Superior temporal gyrus (tissue), 1 donor: ENCODE measurements at regions not wholly inside any gene's neighbourhood (a gene's known extent, or its start where the extent isn't known, plus 50 kb on each side); places are given as distances from the start of the nearest gene placed in this dataset.

Experiments used
- DNase-seq: peaks from one replicate; pipeline ENCODE4 v3.0.0-alpha.2; 2016; ENCODE audit errors: extremely low spot score

DNA sequence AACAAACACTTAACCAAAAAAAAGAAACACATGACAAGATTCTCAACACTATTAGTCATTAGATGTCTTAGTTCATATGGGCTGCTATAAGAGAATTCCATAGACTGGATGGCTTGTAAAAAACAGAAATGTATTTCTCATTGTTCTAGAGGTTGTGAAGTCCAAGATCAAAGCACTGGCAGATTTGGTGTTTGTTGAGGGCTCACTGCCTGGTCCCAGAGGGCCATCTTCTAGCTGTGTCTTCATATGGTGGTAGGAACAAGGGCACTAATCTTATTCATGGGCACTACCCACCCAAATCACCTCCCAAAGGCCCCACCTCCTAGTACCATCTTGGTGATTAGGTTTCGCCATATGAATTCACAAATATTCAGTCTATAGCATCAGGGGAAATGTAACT lies 162.5 kb upstream of the SDK2 start:
- no peak for DNase-seq

DNA sequence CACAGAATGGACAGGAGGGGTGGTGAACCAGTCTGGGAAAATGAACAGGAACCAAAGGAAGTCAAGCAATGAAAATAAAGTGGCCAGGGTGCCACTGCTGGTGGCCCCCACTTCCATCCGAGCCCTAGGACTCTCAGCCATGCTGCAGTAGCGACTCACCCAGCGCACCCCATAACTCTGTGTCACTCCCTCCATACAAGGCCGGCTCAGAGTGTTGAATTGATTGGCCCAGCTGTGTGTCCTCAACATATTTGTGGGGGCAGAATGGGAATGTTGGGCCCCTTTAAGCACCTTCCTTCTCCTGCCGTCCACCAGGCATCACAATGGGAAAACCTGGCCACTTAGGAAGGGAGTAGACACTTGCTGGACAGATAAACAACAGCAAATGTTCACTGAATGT lies 169.0 kb upstream of the SDK2 start:
- DNase-seq = no peak

DNA sequence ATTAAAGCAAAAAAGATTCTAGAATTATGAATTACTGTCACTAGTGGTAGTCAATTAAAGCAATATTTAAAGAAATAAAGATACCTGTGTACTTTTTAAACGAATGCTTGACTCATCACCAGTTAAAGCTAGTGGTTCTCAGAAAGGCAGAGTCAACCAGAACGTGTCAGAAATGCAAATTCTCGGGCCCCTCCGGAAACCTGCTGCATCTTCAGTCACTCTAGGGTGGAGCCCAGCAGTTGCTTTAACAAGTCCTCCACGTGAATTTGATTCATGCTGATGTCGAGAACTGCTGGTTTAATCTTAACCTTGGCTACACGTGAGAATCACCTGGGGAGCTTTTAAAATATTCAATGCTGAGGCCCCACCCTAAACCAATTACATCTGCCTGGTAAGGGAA lies 169.8 kb upstream of the SDK2 start:
- DNase-seq = no peak

DNA sequence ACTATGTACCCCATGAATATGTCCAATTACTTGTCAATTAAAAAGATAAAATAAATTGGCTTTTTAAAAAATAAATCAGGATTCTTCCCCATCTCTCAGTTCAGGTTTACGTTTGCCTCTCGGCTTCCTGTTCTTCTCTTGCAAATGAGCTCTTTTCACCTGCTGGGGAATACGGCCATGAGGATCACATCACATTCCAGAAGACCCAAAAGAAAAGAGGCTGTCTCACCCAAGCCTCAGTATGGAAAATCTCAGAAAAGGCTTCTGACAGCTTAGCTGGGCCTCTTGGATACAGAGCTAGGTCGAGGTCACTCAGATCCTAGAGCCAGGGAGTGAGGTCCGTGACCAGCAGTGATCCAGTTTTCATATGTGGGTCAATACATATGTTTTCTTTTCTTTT lies 171.2 kb upstream of the SDK2 start:
- DNase-seq = no peak

DNA sequence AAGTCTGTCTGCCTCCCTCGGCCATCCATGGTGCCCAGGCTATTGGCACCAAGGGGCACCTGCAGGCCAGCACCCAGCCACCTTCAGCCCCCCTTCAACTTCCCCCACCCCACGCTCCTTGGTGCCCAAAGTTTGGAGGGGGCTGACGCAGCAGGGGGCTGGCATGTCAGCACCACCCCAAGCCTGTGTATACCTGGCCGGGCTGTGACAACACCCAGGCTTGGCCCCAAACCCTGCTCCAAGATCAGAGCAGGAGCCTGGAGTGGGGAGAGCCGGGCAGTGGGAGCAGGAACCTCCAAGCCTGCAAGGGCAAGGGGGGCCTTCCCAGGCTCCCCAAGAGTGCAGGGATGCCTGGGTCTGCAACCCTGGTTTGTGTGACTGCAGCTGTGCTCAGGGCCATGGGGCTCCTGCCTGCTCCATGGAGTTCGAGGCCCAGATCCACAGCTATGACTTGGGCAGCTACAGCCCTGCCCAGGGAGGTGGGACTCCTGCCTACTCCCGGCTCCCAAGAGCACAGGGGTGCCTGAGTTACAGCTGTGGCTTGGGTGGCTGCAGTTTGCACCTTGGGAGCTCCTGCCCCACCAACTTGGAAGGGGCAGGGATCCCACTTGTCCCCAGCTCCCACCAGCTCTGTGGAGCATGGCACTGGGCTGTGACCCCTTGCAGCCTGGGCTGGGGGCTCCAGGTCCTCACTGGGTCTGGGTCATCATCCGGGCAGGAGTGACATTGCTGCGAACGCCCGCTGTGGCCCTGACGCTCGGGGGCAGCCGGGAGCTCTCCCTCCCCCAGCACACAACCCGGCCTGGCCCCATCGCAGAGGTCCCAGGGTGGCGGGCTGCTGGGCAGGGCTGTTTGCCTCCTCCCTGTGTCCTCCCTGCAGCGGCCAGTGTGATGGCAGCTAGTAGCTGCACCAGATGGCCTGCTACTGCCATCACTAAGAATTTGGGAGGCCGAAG lies 175.5 kb upstream of the SDK2 start:
- no peak for DNase-seq

DNA sequence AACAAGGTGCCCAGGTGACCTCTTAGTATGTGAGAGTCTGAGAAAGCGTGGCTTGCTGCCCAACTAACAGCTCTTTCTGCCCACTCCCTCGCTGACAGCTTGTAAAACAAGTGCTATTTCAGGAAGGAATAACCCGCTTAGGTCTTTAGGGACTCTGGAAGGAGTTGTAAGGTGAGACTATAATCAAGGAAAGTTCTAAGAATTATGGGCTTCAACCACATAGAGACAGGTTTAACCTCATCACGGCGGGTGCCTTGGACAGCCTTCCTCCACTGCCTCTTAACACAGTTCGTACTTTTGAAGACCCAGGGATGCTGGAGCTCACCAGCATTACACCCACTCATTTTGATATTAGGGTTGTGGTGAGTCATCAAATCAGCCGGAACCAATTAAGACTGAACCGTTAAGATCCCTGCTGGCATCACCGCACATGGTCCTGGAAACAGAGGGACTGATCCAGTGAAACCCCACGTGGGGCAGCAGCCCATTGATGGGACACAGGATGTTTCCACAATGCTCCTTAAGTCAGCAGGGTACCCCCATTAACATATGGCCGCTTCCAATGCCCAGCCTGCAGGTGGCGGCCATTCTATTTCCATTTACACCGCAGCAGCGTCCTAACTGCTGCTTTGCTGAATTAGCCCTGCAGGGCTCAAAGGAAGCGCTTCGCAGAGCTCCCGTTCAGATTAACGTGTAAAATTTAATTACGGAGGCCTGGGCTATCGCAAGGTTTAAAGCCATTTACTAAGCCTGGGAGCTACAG lies 176.6 kb upstream of the SDK2 start:
- no peak for DNase-seq

DNA sequence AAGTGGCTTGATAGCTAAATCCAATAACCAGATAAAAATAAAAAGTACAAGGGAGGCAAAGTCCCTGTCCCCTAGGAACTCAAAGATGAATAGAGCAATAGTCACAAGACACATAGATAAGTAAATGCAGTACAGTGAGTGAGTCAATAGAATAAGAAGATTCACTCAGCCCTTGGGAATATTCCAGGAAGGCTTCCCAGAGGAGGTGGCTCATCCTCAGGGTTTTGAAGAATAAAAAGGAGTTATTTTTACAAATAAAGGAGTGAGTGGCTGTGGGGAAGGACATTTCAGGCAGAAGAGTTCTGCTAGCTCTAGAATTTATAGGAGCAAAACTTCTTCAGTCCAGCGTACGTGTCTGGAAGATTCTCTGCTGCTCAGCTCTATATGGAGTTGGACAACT lies 177.4 kb upstream of the SDK2 start:
- DNase-seq = no peak

DNA sequence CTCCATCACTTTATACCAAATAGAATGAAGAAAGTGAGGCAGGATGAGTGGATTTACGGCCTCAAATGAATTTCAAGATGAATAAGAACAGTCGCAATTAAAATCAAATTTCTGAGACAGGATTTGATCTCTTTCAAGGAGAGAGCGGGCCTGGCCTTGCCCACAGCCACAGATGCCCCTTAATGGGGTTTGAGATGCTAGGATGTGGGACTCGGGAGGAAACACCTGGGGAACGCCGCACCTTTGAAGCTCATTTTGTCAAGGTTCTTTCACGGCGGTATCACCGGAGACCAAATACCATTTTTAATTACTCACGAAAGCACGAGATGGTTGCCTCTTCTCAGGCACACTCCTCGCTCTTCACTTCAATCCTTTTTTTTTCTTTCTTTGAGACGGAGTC lies 178.1 kb upstream of the SDK2 start:
- DNase-seq = no peak

DNA sequence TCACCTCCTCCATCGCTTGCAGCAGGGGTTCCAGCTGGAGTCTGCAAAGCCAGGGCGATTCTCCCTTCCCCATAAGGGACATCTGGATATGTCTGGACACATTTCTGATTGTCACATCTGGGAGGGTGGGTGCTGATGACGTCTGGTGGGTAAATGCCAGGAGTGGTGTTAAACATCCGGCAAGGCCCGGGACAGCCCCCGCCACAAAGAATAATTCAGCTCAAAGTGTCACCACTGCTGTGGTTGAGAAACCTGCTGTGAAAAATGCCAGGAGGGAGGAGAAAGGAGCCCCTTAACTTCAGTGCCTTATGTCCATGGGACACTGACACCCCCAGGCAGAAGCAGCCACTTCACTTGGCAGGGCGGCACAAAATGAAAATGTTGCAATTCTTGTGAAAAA lies 179.4 kb upstream of the SDK2 start:
- no peak for DNase-seq

DNA sequence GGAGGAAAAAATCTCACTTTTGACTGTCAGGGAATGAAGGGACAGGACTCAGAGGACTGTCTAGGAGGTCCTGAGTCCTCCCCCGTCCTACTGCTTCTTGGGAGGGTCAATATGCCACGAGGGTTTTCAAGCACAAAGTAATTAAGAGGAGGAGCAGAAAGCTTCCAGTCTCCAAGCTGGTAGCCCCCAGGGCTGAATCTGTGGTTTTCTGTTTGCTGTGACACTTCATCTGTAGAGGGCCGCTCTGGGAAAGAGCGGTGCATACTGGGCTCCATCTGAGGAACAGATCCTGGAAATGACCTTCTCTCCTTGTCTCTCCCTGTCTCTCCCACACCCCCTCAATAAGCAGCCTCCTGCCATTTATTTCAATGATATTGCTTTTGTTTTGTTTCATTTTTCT lies 180.1 kb upstream of the SDK2 start:
- no peak for DNase-seq

DNA sequence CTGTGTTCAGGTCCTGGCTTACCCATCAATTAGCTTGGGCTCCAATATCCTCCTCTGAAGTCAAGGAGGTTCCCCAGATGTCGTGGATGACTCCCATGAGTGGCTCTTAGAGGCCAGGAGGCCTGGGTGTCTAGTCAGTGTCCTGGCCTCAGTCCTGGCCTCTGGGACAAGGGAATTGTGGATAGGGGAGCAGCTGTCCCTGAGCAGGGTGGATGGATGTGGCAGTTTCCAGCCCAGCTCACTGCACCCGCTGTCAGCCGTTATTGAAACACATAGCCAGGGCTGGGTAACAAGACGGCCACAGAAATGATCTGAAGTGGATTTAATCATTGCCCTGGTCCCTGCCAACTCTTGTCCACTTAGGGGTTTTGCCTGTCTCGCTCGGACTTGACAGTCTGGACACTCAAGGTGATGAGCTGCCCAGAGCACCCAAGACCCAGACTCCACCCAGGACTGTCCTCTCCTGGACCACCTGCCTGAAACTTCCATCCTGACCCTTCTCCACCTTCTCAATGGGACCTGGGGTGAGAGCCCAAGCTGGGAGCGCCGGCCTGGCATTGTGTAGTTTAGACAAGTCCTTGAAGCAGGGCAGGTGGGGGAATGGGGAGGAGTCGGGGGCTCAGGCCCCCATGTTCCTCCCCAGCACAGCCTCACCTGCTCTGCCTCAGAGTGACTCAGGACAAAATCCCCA lies 182.1 kb upstream of the SDK2 start:
- no peak for DNase-seq

DNA sequence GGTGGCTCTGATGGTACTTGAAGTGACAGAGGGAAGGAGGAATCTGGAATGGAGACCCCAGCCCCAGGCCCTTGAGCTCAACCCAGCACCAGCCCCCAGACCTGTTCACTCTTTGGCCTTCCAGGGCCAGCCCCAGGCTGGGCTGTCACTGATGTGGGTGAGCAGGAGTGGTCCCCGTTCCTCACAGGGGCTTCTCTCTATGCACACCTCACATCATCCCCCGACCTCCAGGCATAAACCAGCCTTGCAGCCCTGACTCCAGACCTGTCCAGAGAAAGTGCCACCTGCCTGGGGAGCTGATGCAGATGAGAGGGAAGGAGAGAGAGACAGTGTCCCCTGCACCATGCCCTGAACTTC lies 182.6 kb upstream of the SDK2 start:
- no peak for DNase-seq

DNA sequence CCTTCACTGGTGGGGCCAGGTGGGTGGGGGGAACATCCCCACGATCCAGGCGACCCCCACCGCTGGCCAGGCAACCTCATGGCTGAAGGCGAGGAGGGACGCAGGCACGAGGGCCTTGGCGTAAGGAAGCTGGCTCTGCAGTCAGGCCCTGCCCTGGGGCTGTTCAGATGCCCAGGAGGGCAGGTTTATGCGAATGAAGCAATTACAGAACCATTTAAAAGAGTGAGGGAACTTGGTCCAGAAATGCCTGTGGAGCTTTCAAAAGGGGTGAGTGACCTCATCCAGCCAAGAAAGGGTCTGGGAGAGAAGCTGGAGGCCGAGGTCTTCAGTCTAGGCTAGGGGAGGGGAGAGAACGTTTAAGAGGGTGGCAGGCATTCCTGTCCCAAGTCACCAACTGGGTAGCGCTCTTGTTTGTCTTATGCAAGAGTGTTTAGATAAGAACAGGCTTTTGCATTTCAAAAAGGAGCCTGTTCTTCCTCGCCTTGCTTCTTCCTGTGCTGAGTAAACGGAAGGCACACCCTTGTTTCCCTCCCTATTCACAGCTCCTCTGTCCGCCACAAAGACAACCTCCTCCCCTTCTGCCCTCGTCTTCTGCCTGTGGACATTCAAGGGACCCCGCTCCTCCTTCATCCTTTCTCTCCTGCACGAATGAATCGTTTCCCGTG lies 183.5 kb upstream of the SDK2 start:
- no peak for DNase-seq

DNA sequence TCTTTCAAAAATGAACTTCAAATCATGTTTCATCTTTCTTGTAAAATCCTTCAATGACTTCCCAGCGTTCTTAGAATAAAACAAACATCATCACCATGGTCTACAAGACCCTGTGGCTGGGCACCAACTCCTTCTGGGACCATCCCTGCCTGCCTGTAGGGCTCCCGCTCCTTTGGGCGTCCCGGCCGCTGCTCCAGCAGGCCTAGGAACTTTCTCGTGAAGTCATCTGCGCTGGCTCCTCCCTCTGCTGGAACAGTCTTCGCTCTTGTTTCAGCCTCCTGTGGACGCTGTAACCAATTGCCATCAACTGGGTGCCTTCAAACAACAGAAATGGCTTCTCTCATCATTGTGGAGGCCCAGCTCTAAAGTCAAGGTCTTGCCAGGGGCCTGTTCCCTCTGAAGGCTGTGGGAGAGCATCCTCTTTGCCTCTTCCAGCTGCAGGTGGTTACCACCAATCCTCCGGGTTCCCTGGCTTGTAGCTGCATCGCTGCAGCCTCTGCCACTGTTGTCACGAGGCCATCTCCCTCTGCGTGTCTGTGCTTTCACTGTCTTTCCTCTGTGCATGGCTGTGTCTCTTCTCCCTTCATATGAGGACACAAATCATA lies 185.5 kb upstream of the SDK2 start:
- no peak for DNase-seq

DNA sequence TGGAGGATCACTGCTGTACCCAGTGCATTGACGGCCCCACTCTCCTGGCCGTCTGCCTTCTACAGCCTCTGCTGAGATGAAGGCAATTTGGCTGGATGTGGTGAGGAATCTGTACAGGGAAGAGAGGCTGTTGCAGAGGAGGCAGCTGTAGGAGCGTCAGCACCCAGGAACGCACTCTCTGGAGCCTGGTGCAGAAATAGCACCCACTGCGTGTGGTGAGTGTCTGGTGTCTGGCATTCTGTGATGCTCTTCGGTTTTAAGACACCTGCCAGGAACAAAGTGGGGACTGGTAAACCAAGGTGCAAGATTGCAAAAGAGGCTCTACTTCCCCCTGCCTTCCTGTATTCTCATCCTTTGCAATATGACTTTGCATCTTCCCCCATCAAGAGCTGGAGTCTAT lies 187.5 kb upstream of the SDK2 start:
- no peak for DNase-seq

DNA sequence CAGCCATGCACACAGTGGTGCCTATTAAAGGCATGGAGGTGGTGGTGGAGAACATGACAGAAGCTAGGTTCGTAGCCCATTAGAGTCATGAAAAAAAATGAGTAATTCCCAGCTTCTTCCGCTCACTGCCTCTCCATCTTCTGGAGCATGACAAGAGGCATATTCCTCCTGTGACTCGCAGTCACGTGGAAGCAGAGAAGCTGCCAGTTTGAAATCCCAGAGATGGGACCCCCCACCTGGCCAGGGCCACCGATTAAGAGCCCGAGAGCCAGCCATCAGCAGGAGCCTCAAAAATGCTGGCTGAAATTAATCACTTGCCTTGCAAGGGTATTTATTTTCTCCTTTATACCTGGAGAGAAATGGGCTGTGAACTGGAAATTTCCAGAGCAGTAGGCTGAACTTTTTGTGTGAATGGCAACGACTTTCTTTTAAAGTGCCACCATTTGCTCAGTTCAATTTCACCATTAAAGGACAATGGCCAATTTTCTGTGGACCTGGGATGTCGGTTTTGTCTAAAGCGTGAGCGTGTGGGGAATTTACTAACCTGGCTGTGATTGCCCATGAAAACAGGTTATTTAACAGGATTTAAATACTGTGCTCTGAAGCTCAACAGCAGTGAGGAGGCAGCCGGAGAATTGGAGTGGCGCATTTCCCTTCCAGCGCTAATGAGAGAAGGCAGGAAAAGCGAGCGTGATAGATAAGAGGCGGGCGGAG lies 189.7 kb upstream of the SDK2 start:
- no peak for DNase-seq

DNA sequence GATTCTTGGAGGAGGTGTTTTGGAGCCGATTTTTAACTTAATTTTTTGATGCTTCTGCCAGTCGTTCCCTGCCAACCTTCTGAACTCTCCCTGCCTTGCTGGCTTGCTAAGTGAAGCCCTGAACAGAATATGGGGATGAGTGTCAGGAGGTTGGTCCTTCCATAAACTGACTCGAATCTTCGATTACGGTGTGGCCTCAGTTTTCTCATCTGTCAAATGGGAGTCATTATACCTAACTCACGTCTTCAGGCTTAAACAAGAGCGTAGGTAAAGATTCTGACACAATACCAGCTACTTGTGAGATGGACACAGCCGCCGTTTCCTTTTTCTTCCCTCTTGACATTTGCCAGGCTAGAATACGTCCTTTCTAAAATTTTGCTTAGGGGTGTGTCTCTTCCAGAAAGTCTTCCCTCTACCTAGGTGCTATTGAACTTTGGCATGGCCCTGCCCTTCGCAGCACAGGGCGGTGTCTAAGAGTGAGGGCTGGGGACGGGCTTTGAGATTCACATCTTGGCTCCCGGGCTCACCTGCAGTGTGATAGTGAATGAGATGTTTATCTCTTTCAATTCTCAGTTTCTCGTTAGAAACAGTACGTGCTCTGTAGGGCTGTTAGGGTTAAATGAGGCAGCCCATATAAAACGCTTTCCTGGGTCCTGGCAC lies 190.6 kb upstream of the SDK2 start:
- no peak for DNase-seq

DNA sequence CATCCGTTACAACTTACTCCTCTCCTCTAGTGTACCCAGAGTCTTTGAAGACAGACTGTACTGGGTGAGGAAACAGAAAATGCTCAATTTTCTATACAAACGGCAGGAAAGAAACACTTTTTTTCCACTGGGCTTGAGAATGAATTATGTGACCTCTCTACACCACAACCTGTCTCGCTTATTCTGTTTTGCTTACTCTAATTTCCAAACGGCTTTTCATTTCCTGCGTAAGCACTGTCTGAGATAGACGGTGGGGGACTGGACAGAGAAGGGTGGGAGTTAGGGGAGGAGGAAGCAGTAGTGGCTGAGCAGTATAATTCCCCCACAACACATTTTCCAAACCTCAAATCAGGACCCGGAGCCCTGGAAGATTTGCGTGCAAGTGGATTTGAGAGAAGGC lies 191.4 kb upstream of the SDK2 start:
- no peak for DNase-seq

DNA sequence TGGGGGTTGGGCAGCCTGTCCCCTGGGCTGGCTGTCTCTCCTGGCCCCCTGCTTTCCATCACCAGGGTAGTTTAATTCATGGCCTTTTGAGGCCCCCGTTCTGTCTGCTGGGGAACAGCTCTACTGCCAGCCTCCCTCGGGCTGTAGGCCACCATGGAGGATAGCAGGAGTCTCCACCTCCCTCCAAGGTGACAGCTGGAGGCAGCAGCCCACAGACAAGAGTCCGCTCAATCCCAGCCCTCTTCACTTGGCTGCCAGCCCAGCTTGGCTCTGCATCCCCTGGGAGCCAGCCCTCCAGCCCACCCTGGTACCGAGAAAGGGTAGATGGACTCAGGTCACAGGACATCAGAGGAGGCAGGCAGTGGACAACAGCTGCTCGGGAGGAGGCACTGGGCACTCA lies 194.6 kb upstream of the SDK2 start:
- no peak for DNase-seq

DNA sequence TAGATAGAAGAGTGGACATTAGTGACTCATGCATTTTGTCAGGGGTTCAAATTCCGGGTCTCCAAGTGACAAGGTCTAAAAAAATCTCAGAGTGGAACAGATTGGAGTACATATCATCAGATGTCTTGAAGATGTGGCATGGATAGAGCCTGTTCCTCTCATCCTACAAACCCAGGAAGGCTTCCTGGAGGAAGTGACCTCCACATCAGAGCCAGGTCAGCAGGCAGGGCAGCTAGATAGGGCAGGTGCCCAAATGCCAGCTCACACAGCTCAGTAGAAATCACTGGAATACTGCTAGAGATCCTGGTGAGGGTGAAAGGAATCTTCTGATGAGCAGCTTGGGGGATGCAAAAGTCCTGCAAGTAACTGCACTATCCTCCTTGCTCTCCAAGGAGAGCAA lies 196.6 kb upstream of the SDK2 start:
- no peak for DNase-seq
